ENCODE measurements at regions not wholly inside any gene's neighbourhood (a gene's known extent, or its start where the extent isn't known, plus 50 kb on each side); places are given as distances from the start of the nearest gene placed in this dataset.
A peak's percentile ranks its signal among the peaks of the same experiment; 100 is the strongest.

- BruUV-seq (replicated peaks): no TSS peak
- POLR2A ChIA-PET: no interaction called here
- H3K4me1 ChIP-seq (replicated peaks in 1 of 2; ENCODE audit: control insufficient read depth in 2 of 2, insufficient read depth in 2 of 2, low read length in 2 of 2): no peaks in the 10 kb centered on the region
- no peaks in the 10 kb centered on the region for H3K36me3 ChIP-seq (ENCODE audit: control insufficient read depth, insufficient read depth, low read length)
- no peaks in the 10 kb centered on the region for H3K9me3 ChIP-seq (replicated peaks; ENCODE audit: control insufficient read depth, insufficient read depth, low read depth, low read length)
- H3K9me1 ChIP-seq (ENCODE audit: control insufficient read depth, insufficient read depth, low read length): no peaks in the 10 kb centered on the region
- H3K4me2 ChIP-seq (ENCODE audit: insufficient read depth, low read length): no peak overlapping the region
- H2AFZ ChIP-seq (ENCODE audit: low read depth, low read length): no peak overlapping the region
- no peaks in the 10 kb centered on the region for H4K20me1 ChIP-seq (replicated peaks; ENCODE audit: control insufficient read depth, insufficient read depth, low read length)
- intact Hi-C loops (cut with micrococcal nuclease): no loop called here
- DNase-seq (ENCODE audit: extremely low read depth in 1 of 4, low spot score in 3 of 4) (no peak), ATAC-seq (no peak), FAIRE-seq (no peak)
- H3K9ac ChIP-seq (ENCODE audit: insufficient read depth in 1 of 2, low read depth in 2 of 2, low read length in 2 of 2): no peak overlapping the region
- CTCF ChIA-PET (ENCODE audit: low intra/inter-chr PET ratio): no interaction called here
- no peak overlapping the region for H3K4me3 ChIP-seq
- no peaks in the 10 kb centered on the region for H3K27me3 ChIP-seq (ENCODE audit: control insufficient read depth in 2 of 2, insufficient read depth in 2 of 2, low read length in 2 of 2)
- 0% methylated on average over 3 of the region's 3 CpGs for WGBS (ENCODE audit: insufficient coverage, low coverage, missing lambda C conversion rate)
- in situ Hi-C loops (cut with MboI): no loop called here
- no peaks in the 10 kb centered on the region for H3K79me2 ChIP-seq (ENCODE audit: control insufficient read depth, insufficient read depth, low read length)
- no peak overlapping the region for H3K27ac ChIP-seq (ENCODE audit: extremely low read depth, low read depth, low read length)
- TF ChIP-seq STAG1 (CRISPR knock-in tag; IDR thresholded peaks at IDR 0.05; ENCODE audit: borderline replicate concordance): no peak
- no peak for TF ChIP-seq PATZ1 (CRISPR knock-in tag; IDR thresholded peaks at IDR 0.05; ENCODE audit: borderline replicate concordance)
- TF ChIP-seq DDX20 (tag; IDR thresholded peaks at IDR 0.05; ENCODE audit: low read depth): no peak
- TF ChIP-seq, protein P1, sequence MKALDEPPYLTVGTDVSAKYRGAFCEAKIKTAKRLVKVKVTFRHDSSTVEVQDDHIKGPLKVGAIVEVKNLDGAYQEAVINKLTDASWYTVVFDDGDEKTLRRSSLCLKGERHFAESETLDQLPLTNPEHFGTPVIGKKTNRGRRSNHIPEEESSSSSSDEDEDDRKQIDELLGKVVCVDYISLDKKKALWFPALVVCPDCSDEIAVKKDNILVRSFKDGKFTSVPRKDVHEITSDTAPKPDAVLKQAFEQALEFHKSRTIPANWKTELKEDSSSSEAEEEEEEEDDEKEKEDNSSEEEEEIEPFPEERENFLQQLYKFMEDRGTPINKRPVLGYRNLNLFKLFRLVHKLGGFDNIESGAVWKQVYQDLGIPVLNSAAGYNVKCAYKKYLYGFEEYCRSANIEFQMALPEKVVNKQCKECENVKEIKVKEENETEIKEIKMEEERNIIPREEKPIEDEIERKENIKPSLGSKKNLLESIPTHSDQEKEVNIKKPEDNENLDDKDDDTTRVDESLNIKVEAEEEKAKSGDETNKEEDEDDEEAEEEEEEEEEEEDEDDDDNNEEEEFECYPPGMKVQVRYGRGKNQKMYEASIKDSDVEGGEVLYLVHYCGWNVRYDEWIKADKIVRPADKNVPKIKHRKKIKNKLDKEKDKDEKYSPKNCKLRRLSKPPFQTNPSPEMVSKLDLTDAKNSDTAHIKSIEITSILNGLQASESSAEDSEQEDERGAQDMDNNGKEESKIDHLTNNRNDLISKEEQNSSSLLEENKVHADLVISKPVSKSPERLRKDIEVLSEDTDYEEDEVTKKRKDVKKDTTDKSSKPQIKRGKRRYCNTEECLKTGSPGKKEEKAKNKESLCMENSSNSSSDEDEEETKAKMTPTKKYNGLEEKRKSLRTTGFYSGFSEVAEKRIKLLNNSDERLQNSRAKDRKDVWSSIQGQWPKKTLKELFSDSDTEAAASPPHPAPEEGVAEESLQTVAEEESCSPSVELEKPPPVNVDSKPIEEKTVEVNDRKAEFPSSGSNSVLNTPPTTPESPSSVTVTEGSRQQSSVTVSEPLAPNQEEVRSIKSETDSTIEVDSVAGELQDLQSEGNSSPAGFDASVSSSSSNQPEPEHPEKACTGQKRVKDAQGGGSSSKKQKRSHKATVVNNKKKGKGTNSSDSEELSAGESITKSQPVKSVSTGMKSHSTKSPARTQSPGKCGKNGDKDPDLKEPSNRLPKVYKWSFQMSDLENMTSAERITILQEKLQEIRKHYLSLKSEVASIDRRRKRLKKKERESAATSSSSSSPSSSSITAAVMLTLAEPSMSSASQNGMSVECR (CRISPR knock-in tag; IDR thresholded peaks at IDR 0.05): no peak
- peak; percentile 36; the same call in 1 of the 2 replicates for TF ChIP-seq C11orf30 (IDR thresholded peaks at IDR 0.05; ENCODE audit: low read depth)
- no peak for TF ChIP-seq ZBTB40 (IDR thresholded peaks at IDR 0.05)
- TF ChIP-seq ZBTB40 (CRISPR knock-in tag; IDR thresholded peaks at IDR 0.05): no peak
These were observed 112.4 kb downstream of the CD8B2 start for GRCh38 chr2:106599540-106599939.

All from K562 (cell line).